SK-N-SH treated with all-trans-retinoic acid at 6 μM for 48 hours (cell line): ENCODE measurements at regions not wholly inside any gene's neighbourhood (a gene's known extent, or its start where the extent isn't known, plus 50 kb on each side); places are given as distances from the start of the nearest gene placed in this dataset.

Source experiments
- ATAC-seq: fragments of 200-7000 bp; cut with Tn5 transposase; 3 replicates; pipeline ENCODE4 v1.9.1; 2020; ENCODE audit warnings: mild to moderate bottlenecking, moderate library complexity
- ARNTL ChIP-seq: fragments of 450-650 bp; formaldehyde crosslinking; IDR thresholded peaks from 2 replicates; pipeline ENCODE4 v1.5.0; 2020; ENCODE audit warnings: low read depth, mild to moderate bottlenecking, moderate library complexity, borderline replicate concordance
- BACH2 ChIP-seq: fragments of 250-450 bp; sonication (Bioruptor Pico); IDR thresholded peaks from 2 replicates; pipeline ENCODE4 v1.9.0; 2021; ENCODE audit warnings: mild to moderate bottlenecking, borderline replicate concordance
- CREB5 ChIP-seq: fragments of 250-450 bp; sonication (Bioruptor Pico); IDR thresholded peaks from 2 replicates; pipeline ENCODE4 v1.5.1; 2020; ENCODE audit warnings: low read depth, mild to moderate bottlenecking, moderate library complexity
- CSDC2 ChIP-seq: fragments of 250-450 bp; sonication (Bioruptor Pico); IDR thresholded peaks from 2 replicates; pipeline ENCODE4 v1.5.0; 2020; ENCODE audit warnings: mild to moderate bottlenecking, moderate library complexity
- CSRNP3 ChIP-seq: fragments of 250-450 bp; sonication (Bioruptor Pico); IDR thresholded peaks from 2 replicates; pipeline ENCODE4 v1.5.1; 2021; ENCODE audit warnings: mild to moderate bottlenecking, moderate library complexity
- ESRRG ChIP-seq: fragments of 250-450 bp; sonication (Bioruptor Pico); IDR thresholded peaks from 2 replicates; pipeline ENCODE4 v1.6.1; 2021; ENCODE audit warnings: mild to moderate bottlenecking
- OSR1 ChIP-seq: fragments of 250-450 bp; sonication (Bioruptor Pico); IDR thresholded peaks from 2 replicates; pipeline ENCODE4 v1.8.0; 2022; ENCODE audit warnings: moderate library complexity, mild to moderate bottlenecking, inconsistent platforms
- PATZ1 ChIP-seq: fragments of 250-450 bp; sonication (Bioruptor Pico); IDR thresholded peaks from 2 replicates; pipeline ENCODE4 v1.8.0; 2020; ENCODE audit warnings: mild to moderate bottlenecking, moderate library complexity, borderline replicate concordance
- PPARA ChIP-seq: fragments of 250-450 bp; sonication (Bioruptor Pico); IDR thresholded peaks from 2 replicates; pipeline ENCODE4 v1.5.0; 2020; ENCODE audit warnings: mild to moderate bottlenecking, borderline replicate concordance
- RARB ChIP-seq: fragments of 250-450 bp; sonication (Bioruptor Pico); IDR thresholded peaks from 2 replicates; pipeline ENCODE4 v1.8.0; 2021; ENCODE audit warnings: mild to moderate bottlenecking, moderate library complexity
- SNAI2 ChIP-seq: fragments of 250-450 bp; sonication (Bioruptor Pico); IDR thresholded peaks from 2 replicates; pipeline ENCODE4 v1.5.0; 2020; ENCODE audit warnings: mild to moderate bottlenecking, moderate library complexity
- TCF4 ChIP-seq: fragments of 250-450 bp; sonication (Bioruptor Pico); IDR thresholded peaks from 2 replicates; pipeline ENCODE4 v1.8.0; 2021; ENCODE audit warnings: mild to moderate bottlenecking, moderate library complexity, borderline replicate concordance
- TOX ChIP-seq: fragments of 250-450 bp; sonication (Bioruptor Pico); IDR thresholded peaks from 2 replicates; pipeline ENCODE4 v1.8.0; 2021; ENCODE audit warnings: mild to moderate bottlenecking, moderate library complexity, borderline replicate concordance
- ZC3H10 ChIP-seq: fragments of 250-450 bp; sonication (Bioruptor Pico); IDR thresholded peaks from 2 replicates; pipeline ENCODE4 v1.5.1; 2021; ENCODE audit warnings: mild to moderate bottlenecking, moderate library complexity
- ZFP3 ChIP-seq: fragments of 250-450 bp; sonication (Bioruptor Pico); IDR thresholded peaks from 2 replicates; pipeline ENCODE4 v1.5.0; 2020; ENCODE audit warnings: mild to moderate bottlenecking, moderate library complexity
- ZFP30 ChIP-seq: fragments of 450-650 bp; formaldehyde crosslinking; IDR thresholded peaks from 2 replicates; pipeline ENCODE4 v1.5.0; 2022; ENCODE audit warnings: mild to moderate bottlenecking, moderate library complexity
- ZNF565 ChIP-seq: fragments of 450-650 bp; formaldehyde crosslinking; conservative IDR thresholded peaks from 2 replicates; pipeline ENCODE4 v1.5.0; 2020; ENCODE audit warnings: low read depth, mild to moderate bottlenecking, moderate library complexity
- ZNF70 ChIP-seq: fragments of 450-650 bp; formaldehyde crosslinking; IDR thresholded peaks from 2 replicates; pipeline ENCODE4 v1.5.0; 2020; ENCODE audit warnings: mild to moderate bottlenecking, moderate library complexity
- ZNF8 ChIP-seq: fragments of 450-650 bp; formaldehyde crosslinking; IDR thresholded peaks from 2 replicates; pipeline ENCODE4 v1.5.0; 2020; ENCODE audit warnings: mild to moderate bottlenecking, moderate library complexity
- TF ChIP-seq, protein P1 (sequence below): fragments of 250-450 bp; sonication (Bioruptor Pico); IDR thresholded peaks from 2 replicates; pipeline ENCODE4 v1.5.0; 2020; ENCODE audit warnings: mild to moderate bottlenecking, moderate library complexity

- no peak for TF ChIP-seq TCF4 (CRISPR knock-in tag)
- TF ChIP-seq BACH2 (CRISPR knock-in tag), result no peak
- TF ChIP-seq RARB (CRISPR knock-in tag), result no peak
- TF ChIP-seq, all 23 proteins: peak for 0
- ATAC-seq, result no peak
Observed at GRCh38 chr17:55833306-55833705, 82.5 kb downstream of the PCTP start.

GRCh38 chr17:55842405-55843158 is 91.7 kb downstream of the PCTP start:
- no peak for ATAC-seq

DNA sequence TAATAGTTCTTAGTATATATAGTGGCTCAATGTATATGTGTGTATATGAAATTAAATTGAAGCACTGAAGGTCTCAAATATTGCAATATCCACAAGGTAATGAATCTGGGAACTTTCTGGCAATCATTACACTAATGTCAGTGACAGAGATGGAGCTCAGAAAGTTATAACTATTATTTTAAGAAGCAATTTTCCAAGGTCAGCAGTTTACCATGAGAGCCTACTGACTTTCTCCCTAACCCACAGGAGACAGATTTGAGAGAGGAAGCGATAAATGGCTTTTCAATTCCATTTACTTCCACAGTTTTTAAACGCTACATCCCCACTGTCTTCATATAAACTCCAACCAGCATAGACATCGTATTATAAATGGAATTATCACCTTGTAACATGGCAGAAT is 92.9 kb downstream of the PCTP start:
- no peak for ATAC-seq
- TF ChIP-seq ZNF70 (CRISPR knock-in tag), result no peak

More at GRCh38 chr17:55842405-55843158, 91.7 kb downstream of the PCTP start:
- TF ChIP-seq OSR1 (CRISPR knock-in tag), result no peak
- no peak for TF ChIP-seq CREB5 (CRISPR knock-in tag)
- TF ChIP-seq PATZ1 (CRISPR knock-in tag), result no peak
- no peak for TF ChIP-seq ZFP30 (CRISPR knock-in tag)
- TF ChIP-seq ESRRG (CRISPR knock-in tag), result no peak
- TF ChIP-seq ZNF565 (CRISPR knock-in tag), result no peak
- no peak for TF ChIP-seq PPARA
- no peak for TF ChIP-seq ARNTL (CRISPR knock-in tag)
- TF ChIP-seq ZNF8 (CRISPR knock-in tag), result no peak
- TF ChIP-seq TOX (CRISPR knock-in tag), result no peak
- TF ChIP-seq, protein P1, sequence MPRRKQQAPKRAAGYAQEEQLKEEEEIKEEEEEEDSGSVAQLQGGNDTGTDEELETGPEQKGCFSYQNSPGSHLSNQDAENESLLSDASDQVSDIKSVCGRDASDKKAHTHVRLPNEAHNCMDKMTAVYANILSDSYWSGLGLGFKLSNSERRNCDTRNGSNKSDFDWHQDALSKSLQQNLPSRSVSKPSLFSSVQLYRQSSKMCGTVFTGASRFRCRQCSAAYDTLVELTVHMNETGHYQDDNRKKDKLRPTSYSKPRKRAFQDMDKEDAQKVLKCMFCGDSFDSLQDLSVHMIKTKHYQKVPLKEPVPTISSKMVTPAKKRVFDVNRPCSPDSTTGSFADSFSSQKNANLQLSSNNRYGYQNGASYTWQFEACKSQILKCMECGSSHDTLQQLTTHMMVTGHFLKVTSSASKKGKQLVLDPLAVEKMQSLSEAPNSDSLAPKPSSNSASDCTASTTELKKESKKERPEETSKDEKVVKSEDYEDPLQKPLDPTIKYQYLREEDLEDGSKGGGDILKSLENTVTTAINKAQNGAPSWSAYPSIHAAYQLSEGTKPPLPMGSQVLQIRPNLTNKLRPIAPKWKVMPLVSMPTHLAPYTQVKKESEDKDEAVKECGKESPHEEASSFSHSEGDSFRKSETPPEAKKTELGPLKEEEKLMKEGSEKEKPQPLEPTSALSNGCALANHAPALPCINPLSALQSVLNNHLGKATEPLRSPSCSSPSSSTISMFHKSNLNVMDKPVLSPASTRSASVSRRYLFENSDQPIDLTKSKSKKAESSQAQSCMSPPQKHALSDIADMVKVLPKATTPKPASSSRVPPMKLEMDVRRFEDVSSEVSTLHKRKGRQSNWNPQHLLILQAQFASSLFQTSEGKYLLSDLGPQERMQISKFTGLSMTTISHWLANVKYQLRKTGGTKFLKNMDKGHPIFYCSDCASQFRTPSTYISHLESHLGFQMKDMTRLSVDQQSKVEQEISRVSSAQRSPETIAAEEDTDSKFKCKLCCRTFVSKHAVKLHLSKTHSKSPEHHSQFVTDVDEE (CRISPR knock-in tag), result no peak
- no peak for TF ChIP-seq ZNF70 (CRISPR knock-in tag)
- no peak for TF ChIP-seq ZC3H10
- TF ChIP-seq, all 23 proteins: peak for 0

DNA sequence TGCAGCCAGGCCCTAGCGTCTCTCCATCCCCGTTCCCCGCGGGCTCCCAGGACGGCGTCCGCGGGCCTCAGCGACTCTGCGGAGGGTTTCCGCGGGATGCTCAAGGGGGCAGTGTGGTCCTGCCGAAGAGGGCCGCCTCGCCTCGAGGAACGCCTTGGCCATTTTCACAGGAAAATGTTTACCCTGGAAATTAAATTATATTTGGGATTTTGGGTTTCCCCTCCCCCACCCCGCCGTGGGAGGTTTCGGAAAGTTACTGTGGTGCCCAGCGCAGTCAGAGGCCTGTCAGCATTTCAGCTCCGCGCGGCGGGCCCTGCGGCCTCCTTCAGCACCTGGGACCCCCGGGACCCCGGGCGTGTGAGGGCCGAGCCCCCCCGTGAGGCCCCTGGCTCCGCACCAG is 94.5 kb downstream of the PCTP start:
- ATAC-seq, result peak; percentile 96
- TF ChIP-seq TCF4 (CRISPR knock-in tag) (no peak), RARB (CRISPR knock-in tag) (no peak), OSR1 (CRISPR knock-in tag) (no peak), PATZ1 (CRISPR knock-in tag) (no peak), PPARA (no peak), CSDC2 (CRISPR knock-in tag) (no peak), ZNF565 (CRISPR knock-in tag) (no peak), CSRNP3 (CRISPR knock-in tag) (no peak), ZNF8 (CRISPR knock-in tag) (no peak), ZFP30 (CRISPR knock-in tag) (no peak), ESRRG (CRISPR knock-in tag) (no peak), ZFP3 (CRISPR knock-in tag) (no peak), SNAI2 (no peak), BACH2 (CRISPR knock-in tag) (no peak), ARNTL (CRISPR knock-in tag) (no peak)
- TF ChIP-seq, all 23 proteins: peak for 0
